ENCODE measurements at regions not wholly inside any gene's neighbourhood (a gene's known extent, or its start where the extent isn't known, plus 50 kb on each side); places are given as distances from the start of the nearest gene placed in this dataset.

DNA sequence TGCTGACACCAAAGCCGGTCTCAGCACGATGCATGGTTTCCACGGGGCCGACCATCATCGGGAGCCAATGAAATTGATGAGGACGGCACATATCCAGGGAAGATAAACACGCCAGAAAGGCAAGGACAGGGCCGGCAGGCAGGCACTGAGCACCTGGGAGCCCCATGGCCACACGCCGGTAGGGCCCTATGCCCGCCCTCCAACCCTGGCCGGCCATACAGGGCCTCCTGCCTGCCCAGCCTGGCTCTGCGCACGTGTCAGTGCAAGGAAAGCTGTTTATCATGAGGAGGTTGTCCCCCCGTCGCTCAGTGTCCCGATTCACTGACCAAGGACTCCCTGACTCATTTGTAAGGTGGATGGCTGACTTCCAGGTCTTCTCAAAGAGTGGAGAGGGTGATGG is 237.5 kb downstream of the GLI2 start:
- POLR2A ChIA-PET: no interaction called here
- Histone ChIP-seq H3K27ac (ENCODE audit: control insufficient read depth, insufficient read depth) (no peak overlapping the region), H3K4me3 (no peak overlapping the region), H3K4me2 (ENCODE audit: control insufficient read depth, insufficient read depth) (no peak overlapping the region), H3K36me3 (ENCODE audit: control insufficient read depth in 2 of 2, insufficient read depth in 2 of 2, low read length in 1 of 2) (no peaks in the 10 kb centered on the region), H3K27me3 (replicated peaks in 1 of 2; ENCODE audit: control insufficient read depth in 2 of 2, insufficient read depth in 2 of 2, low read length in 1 of 2) (no peaks in the 10 kb centered on the region), H3K79me2 (ENCODE audit: control insufficient read depth, insufficient read depth, low read length) (no peaks in the 10 kb centered on the region), H4K20me1 (ENCODE audit: control insufficient read depth, insufficient read depth) (no peaks in the 10 kb centered on the region), H3K9ac (ENCODE audit: control insufficient read depth, insufficient read depth, low read length) (no peak overlapping the region), H2AFZ (ENCODE audit: control insufficient read depth, low read depth, low read length) (no peak overlapping the region), H3K4me1 (ENCODE audit: control insufficient read depth, insufficient read depth, low read length) (no peaks in the 10 kb centered on the region), H3K9me3 (replicated peaks; ENCODE audit: control insufficient read depth, insufficient read depth, low read length) (no peaks in the 10 kb centered on the region)
- intact Hi-C loops (cut with micrococcal nuclease; ENCODE audit: unreplicated experiment) (no loop called here), in situ Hi-C loops (cut with MboI) (no loop called here)
- no peak for TF ChIP-seq KDM1A (IDR thresholded peaks at IDR 0.05; ENCODE audit: borderline replicate concordance)
- no peak for TF ChIP-seq ZNF384 (IDR thresholded peaks at IDR 0.05; ENCODE audit: borderline replicate concordance, low read depth, low read length)
- TF ChIP-seq KLF5 (IDR thresholded peaks at IDR 0.05; ENCODE audit: partially characterized antibody): no peak
- TF ChIP-seq TCF3 (IDR thresholded peaks at IDR 0.05; ENCODE audit: borderline replicate concordance, insufficient read depth, low read depth, low read length): no peak
- TF ChIP-seq NR2C1 (IDR thresholded peaks at IDR 0.05): no peak
- TF ChIP-seq BCL11A (IDR thresholded peaks at IDR 0.05; ENCODE audit: low read depth, low read length): no peak
- no peak for TF ChIP-seq CBFB (IDR thresholded peaks at IDR 0.05; ENCODE audit: low read depth)
- TF ChIP-seq POLR2A (IDR thresholded peaks at IDR 0.05; ENCODE audit: low read depth, low read length): no peak
- no peak for TF ChIP-seq E2F8 (IDR thresholded peaks at IDR 0.05; ENCODE audit: low read depth, partially characterized antibody)
- TF ChIP-seq NR2F1 (conservative IDR thresholded peaks at IDR 0.05): no peak
- no peak for TF ChIP-seq MYC (IDR thresholded peaks at IDR 0.05; ENCODE audit: insufficient read depth, insufficient read length, insufficient replicate concordance, low read length, severe bottlenecking)
- no peak for TF ChIP-seq STAT1 (conservative IDR thresholded peaks at IDR 0.05)
- TF ChIP-seq MXI1 (IDR thresholded peaks at IDR 0.05; ENCODE audit: low read depth, low read length): no peak
- TF ChIP-seq PKNOX1 (IDR thresholded peaks at IDR 0.05): no peak
- FAIRE-seq (no peak), ATAC-seq (no peak), DNase-seq (ENCODE audit: low read depth, low spot score) (no peak)
- WGBS (ENCODE audit: insufficient coverage, insufficient replicate concordance, low lambda C conversion rate, missing lambda C conversion rate): 29% methylated on average over 17 of the region's 17 CpGs
- no TSS peak for BruUV-seq (replicated peaks)
- CTCF ChIA-PET: no interaction called here
- RAD21 ChIA-PET (ENCODE audit: unreplicated experiment): no interaction called here
- SMC1A ChIA-PET (ENCODE audit: uncharacterized antibody, unreplicated experiment): no interaction called here
